ENCODE measurements at regions not wholly inside any gene's neighbourhood (a gene's known extent, or its start where the extent isn't known, plus 50 kb on each side); places are given as distances from the start of the nearest gene placed in this dataset.

DNA sequence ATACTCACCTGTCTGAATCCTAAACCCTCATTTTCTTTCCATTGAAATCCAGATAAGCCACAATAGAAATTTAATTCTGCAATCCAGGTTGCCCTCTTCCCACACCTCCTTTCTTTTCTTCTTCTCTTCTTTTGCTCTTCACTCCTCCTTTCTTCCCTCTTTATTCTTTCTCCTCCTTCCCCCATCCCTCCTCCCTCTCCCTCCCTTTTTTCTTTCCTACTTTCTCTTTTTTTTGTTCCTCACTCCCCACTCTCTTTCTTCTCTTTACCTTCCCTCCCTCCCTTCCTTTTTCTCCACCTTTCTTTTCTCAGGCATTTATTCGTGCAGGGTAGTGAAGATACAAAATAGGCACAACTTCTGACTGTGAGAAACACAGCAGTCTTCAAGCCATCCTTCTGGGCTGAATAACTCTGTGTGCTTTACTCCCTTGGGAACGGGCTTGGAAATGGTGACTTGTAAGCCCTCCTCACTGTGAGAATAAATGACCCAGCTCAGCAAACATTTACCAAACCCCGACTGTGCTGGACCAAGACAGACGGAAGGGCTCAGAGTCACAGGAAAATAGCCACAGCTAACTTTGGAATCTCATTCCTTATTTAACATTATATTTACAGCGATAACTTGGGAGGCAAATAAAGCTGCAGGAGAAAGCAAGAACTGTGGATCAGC lies 140.8 kb downstream of the HAPSTR1 start:
- intact Hi-C loops (cut with DNase I): no loop called here
- Histone ChIP-seq H3K27ac (no peak overlapping the region), H3K4me1 (no peaks in the 10 kb centered on the region), H3K36me3 (no peaks in the 10 kb centered on the region), H3K27me3 (peaks cover 5% of the 10 kb centered on the region), H3K9me3 (no peaks in the 10 kb centered on the region), H3K4me3 (no peak overlapping the region)
- DNase-seq (no peak), ATAC-seq (no peak)
- TF ChIP-seq, protein P1, sequence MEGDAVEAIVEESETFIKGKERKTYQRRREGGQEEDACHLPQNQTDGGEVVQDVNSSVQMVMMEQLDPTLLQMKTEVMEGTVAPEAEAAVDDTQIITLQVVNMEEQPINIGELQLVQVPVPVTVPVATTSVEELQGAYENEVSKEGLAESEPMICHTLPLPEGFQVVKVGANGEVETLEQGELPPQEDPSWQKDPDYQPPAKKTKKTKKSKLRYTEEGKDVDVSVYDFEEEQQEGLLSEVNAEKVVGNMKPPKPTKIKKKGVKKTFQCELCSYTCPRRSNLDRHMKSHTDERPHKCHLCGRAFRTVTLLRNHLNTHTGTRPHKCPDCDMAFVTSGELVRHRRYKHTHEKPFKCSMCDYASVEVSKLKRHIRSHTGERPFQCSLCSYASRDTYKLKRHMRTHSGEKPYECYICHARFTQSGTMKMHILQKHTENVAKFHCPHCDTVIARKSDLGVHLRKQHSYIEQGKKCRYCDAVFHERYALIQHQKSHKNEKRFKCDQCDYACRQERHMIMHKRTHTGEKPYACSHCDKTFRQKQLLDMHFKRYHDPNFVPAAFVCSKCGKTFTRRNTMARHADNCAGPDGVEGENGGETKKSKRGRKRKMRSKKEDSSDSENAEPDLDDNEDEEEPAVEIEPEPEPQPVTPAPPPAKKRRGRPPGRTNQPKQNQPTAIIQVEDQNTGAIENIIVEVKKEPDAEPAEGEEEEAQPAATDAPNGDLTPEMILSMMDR (IDR thresholded peaks at IDR 0.05): no peak

DNA sequence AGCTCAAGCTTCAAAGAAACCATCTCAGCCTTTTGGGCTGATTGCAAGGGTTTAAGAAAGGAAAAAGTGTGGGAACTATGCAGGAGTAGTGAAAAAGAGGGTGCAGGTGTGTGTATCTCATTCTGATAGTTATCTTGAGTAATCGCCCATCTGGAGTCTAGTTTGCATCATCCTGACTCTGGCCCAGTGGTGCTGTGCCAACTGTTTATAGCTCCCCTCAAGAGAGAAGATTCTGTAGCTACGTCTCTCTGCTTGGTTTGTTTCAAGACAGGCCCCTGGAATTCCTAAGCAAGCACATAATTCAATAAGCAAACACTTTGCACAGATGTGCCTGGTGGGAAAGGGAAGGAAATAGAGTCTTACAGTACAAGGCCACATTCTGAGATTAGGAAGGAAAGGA lies 144.4 kb downstream of the HAPSTR1 start:
- H3K4me3 ChIP-seq: no peak overlapping the region
- ATAC-seq (no peak), DNase-seq (no peak)
- no peaks in the 10 kb centered on the region for H3K9me3 ChIP-seq
- H3K27ac ChIP-seq: no peak overlapping the region
- no peaks in the 10 kb centered on the region for H3K36me3 ChIP-seq
- intact Hi-C loops (cut with DNase I): no loop called here
- TF ChIP-seq, protein P1 (IDR thresholded peaks at IDR 0.05): no peak
- no peaks in the 10 kb centered on the region for H3K4me1 ChIP-seq
- H3K27me3 ChIP-seq: no peaks in the 10 kb centered on the region

DNA sequence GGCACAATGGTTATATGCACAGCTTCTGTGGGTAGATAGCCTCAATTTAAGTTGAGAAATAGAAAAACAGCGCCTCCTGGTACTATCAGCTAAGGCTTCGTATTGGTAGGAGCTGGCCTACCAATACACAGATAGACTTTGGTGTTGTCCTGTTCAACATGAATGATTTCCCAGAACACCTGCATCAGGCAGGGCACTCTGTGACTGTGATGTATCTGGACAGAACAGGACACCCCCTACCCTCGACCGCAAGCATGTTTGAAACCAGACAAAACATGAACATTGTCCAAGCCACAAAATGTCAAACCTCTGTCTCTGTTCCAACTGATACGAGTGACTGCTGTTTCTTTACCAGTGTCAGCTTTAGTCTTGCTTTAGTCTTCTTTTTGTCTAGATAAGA lies 144.9 kb downstream of the HAPSTR1 start:
- Histone ChIP-seq H3K4me3 (no peak overlapping the region), H3K9me3 (no peaks in the 10 kb centered on the region), H3K27ac (no peak overlapping the region), H3K4me1 (no peaks in the 10 kb centered on the region), H3K27me3 (no peaks in the 10 kb centered on the region), H3K36me3 (no peaks in the 10 kb centered on the region)
- no peak for DNase-seq
- ATAC-seq: no peak
- TF ChIP-seq, protein P1 (IDR thresholded peaks at IDR 0.05): no peak
- intact Hi-C loops (cut with DNase I): no loop called here

DNA sequence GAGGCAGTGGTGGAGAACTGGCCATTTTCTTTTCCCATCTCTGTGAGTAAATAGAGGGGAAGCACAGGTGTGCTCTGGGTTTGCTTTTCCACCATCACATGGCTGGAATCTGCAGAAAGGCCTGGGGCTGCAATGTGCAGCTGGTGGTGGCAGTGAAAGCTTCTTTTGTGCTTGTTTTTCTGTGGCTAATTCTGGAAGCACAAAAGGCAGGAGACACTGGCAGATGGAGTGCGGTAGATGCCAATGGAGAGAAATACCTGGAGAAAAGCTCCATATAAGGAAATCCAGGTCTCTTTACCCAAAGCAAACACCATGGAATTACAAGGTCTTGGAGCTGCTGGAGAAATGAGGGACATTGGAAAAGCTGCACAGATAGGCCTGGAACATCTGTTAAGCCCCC lies 146.9 kb downstream of the HAPSTR1 start:
- H3K27me3 ChIP-seq: no peaks in the 10 kb centered on the region
- no peak overlapping the region for H3K27ac ChIP-seq
- TF ChIP-seq, protein P1 (IDR thresholded peaks at IDR 0.05): no peak
- ATAC-seq: no peak
- H3K36me3 ChIP-seq: no peaks in the 10 kb centered on the region
- H3K4me3 ChIP-seq: no peak overlapping the region
- intact Hi-C loops (cut with DNase I): no loop called here
- no peaks in the 10 kb centered on the region for H3K9me3 ChIP-seq
- no peak for DNase-seq
- H3K4me1 ChIP-seq: no peaks in the 10 kb centered on the region

DNA sequence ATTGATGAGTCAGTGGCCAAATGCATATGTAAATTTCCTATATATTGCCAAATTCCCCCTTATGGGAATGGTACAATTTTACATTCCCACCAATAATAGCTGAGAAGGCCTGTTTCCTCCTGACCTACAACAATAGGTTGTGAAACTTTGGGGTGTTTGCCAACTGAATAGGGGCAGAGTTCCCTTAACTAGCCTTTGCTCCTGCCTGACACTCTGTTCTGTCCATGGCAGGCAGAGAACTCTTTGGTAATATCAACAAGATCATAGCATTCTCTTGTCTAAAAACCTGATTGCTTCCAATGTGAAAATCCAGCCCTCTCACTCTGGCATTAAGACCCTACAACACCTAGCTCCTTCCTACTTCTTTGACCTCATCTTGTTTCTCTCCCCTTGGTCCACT lies 149.7 kb downstream of the HAPSTR1 start:
- intact Hi-C loops (cut with DNase I): no loop called here
- DNase-seq (no peak), ATAC-seq (no peak)
- no peaks in the 10 kb centered on the region for H3K4me1 ChIP-seq
- no peak overlapping the region for H3K4me3 ChIP-seq
- no peak overlapping the region for H3K27ac ChIP-seq
- H3K27me3 ChIP-seq: no peaks in the 10 kb centered on the region
- H3K36me3 ChIP-seq: no peaks in the 10 kb centered on the region
- TF ChIP-seq, protein P1 (IDR thresholded peaks at IDR 0.05): no peak
- H3K9me3 ChIP-seq: no peaks in the 10 kb centered on the region

DNA sequence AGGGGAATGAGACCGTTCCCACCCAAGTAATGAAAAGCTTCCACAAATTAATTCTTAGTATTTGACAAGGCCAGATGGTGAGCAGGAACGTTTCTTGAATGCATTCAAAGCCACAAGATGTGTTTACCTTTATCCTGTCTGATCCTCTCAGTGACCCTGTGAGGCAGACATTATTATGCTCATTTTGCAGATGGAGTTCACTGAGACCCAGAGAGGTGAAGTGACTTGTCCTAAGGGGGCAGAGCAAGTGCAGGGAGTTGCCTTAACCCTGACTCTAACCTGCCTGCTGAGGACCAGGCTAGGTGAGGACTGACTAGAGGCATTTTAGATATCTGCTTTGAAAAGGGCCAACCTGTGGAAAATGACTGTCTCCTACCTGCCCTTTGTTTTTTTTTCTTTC lies 156.7 kb downstream of the HAPSTR1 start:
- ATAC-seq (no peak), DNase-seq (no peak)
- intact Hi-C loops (cut with DNase I): no loop called here
- TF ChIP-seq, protein P1 (IDR thresholded peaks at IDR 0.05): no peak
- Histone ChIP-seq H3K36me3 (no peaks in the 10 kb centered on the region), H3K9me3 (no peaks in the 10 kb centered on the region), H3K27ac (no peak overlapping the region), H3K4me1 (no peaks in the 10 kb centered on the region), H3K4me3 (no peak overlapping the region), H3K27me3 (no peaks in the 10 kb centered on the region)
